ENCODE measurements at regions not wholly inside any gene's neighbourhood (a gene's known extent, or its start where the extent isn't known, plus 50 kb on each side); places are given as distances from the start of the nearest gene placed in this dataset.

- no peak for ATAC-seq (ENCODE audit: insufficient read depth, low FRiP score)
- Histone ChIP-seq H3K9me3 (ENCODE audit: control insufficient read depth in 4 of 4, insufficient read depth in 3 of 4, low read length in 3 of 4) (no peaks in the 10 kb centered on the region), H3K36me3 (ENCODE audit: control insufficient read depth in 4 of 4, insufficient read depth in 4 of 4, low read length in 4 of 4) (no peaks in the 10 kb centered on the region), H3K27ac (ENCODE audit: low read depth in 1 of 2, low read length in 1 of 2) (no peak overlapping the region), H3K4me1 (ENCODE audit: control insufficient read depth in 5 of 5, insufficient read depth in 5 of 5, low read length in 5 of 5) (no peaks in the 10 kb centered on the region), H3K9ac (ENCODE audit: insufficient read depth in 1 of 2, low read length in 2 of 2) (no peak overlapping the region), H3K27me3 (ENCODE audit: control insufficient read depth in 3 of 3, insufficient read depth in 3 of 3, low read length in 2 of 3) (no peaks in the 10 kb centered on the region), H3K4me3 (no peak overlapping the region)
- no peak for TF ChIP-seq CTCF (IDR thresholded peaks at IDR 0.05; ENCODE audit: control extremely low read depth, extremely low read depth)
- no peak for DNase-seq
These were observed 1898.9 kb downstream of the OLFM4 start for GRCh38 chr13:54927538-54927937.

- no peaks in the 10 kb centered on the region for H3K27me3 ChIP-seq (ENCODE audit: control insufficient read depth in 3 of 3, insufficient read depth in 3 of 3, low read length in 2 of 3)
- no peaks in the 10 kb centered on the region for H3K9me3 ChIP-seq (ENCODE audit: control insufficient read depth in 4 of 4, insufficient read depth in 3 of 4, low read length in 3 of 4)
- no peak overlapping the region for H3K27ac ChIP-seq (ENCODE audit: low read depth in 1 of 2, low read length in 1 of 2)
- H3K9ac ChIP-seq (ENCODE audit: insufficient read depth in 1 of 2, low read length in 2 of 2) = no peak overlapping the region
- WGBS, 2 donors = 86 to 89% methylated on average over 2 of the region's 2 CpGs
- no peak for TF ChIP-seq CTCF (IDR thresholded peaks at IDR 0.05; ENCODE audit: control extremely low read depth, extremely low read depth)
- no peak for ATAC-seq (ENCODE audit: insufficient read depth, low FRiP score)
- H3K36me3 ChIP-seq (ENCODE audit: control insufficient read depth in 4 of 4, insufficient read depth in 4 of 4, low read length in 4 of 4) = no peaks in the 10 kb centered on the region
- H3K4me3 ChIP-seq = no peak overlapping the region
- H3K4me1 ChIP-seq (ENCODE audit: control insufficient read depth in 5 of 5, insufficient read depth in 5 of 5, low read length in 5 of 5) = no peaks in the 10 kb centered on the region
- DNase-seq = no peak
These were observed 1899.5 kb downstream of the OLFM4 start for GRCh38 chr13:54928071-54928470.

- no peak for TF ChIP-seq CTCF (IDR thresholded peaks at IDR 0.05; ENCODE audit: control extremely low read depth, extremely low read depth)
- 35 to 42% methylated on average over 3 of the region's 3 CpGs for WGBS, 2 donors
- DNase-seq (no peak), ATAC-seq (ENCODE audit: insufficient read depth, low FRiP score) (no peak)
- Histone ChIP-seq H3K27me3 (ENCODE audit: control insufficient read depth in 3 of 3, insufficient read depth in 3 of 3, low read length in 2 of 3) (no peaks in the 10 kb centered on the region), H3K9ac (ENCODE audit: insufficient read depth in 1 of 2, low read length in 2 of 2) (no peak overlapping the region), H3K9me3 (ENCODE audit: control insufficient read depth in 4 of 4, insufficient read depth in 3 of 4, low read length in 3 of 4) (no peaks in the 10 kb centered on the region), H3K4me1 (ENCODE audit: control insufficient read depth in 5 of 5, insufficient read depth in 5 of 5, low read length in 5 of 5) (no peaks in the 10 kb centered on the region), H3K36me3 (ENCODE audit: control insufficient read depth in 4 of 4, insufficient read depth in 4 of 4, low read length in 4 of 4) (no peaks in the 10 kb centered on the region), H3K4me3 (no peak overlapping the region), H3K27ac (ENCODE audit: low read depth in 1 of 2, low read length in 1 of 2) (no peak overlapping the region)
These were observed 1905.5 kb downstream of the OLFM4 start for GRCh38 chr13:54934121-54934520.

GRCh38 chr13:54945973-54946372, 1917.4 kb downstream of the OLFM4 start:
- DNase-seq (no peak), ATAC-seq (ENCODE audit: insufficient read depth, low FRiP score) (no peak)
- Histone ChIP-seq H3K9ac (ENCODE audit: insufficient read depth in 1 of 2, low read length in 2 of 2) (no peak overlapping the region), H3K27me3 (ENCODE audit: control insufficient read depth in 3 of 3, insufficient read depth in 3 of 3, low read length in 2 of 3) (no peaks in the 10 kb centered on the region), H3K27ac (ENCODE audit: low read depth in 1 of 2, low read length in 1 of 2) (no peak overlapping the region), H3K9me3 (ENCODE audit: control insufficient read depth in 4 of 4, insufficient read depth in 3 of 4, low read length in 3 of 4) (no peaks in the 10 kb centered on the region), H3K36me3 (ENCODE audit: control insufficient read depth in 4 of 4, insufficient read depth in 4 of 4, low read length in 4 of 4) (no peaks in the 10 kb centered on the region), H3K4me1 (ENCODE audit: control insufficient read depth in 5 of 5, insufficient read depth in 5 of 5, low read length in 5 of 5) (no peaks in the 10 kb centered on the region), H3K4me3 (no peak overlapping the region)
- WGBS, 2 donors = 35% methylated on average over 1 of the region's 1 CpG
- TF ChIP-seq CTCF (IDR thresholded peaks at IDR 0.05; ENCODE audit: control extremely low read depth, extremely low read depth) = no peak

Measured in lung (tissue), 11 donors.